GM12892 (cell line): ENCODE measurements at regions not wholly inside any gene's neighbourhood (a gene's known extent, or its start where the extent isn't known, plus 50 kb on each side); places are given as distances from the start of the nearest gene placed in this dataset.

Experiments used
- POLR2A ChIP-seq: IDR thresholded peaks from 2 replicates; pipeline ENCODE4 v1.6.1; 2011; ENCODE audit warnings: low read depth, low read length, control low read depth
- POLR2AphosphoS5 ChIP-seq: IDR thresholded peaks from 2 replicates; pipeline ENCODE4 v1.6.1; 2011; ENCODE audit warnings: low read depth, low read length, control low read depth

- TF ChIP-seq POLR2A (no peak), POLR2AphosphoS5 (no peak)
These were observed 938.5 kb downstream of the FSTL5 start for GRCh38 chr4:161225327-161225726.
